Neural cell (in vitro differentiated cells): ENCODE measurements at regions not wholly inside any gene's neighbourhood (a gene's known extent, or its start where the extent isn't known, plus 50 kb on each side); places are given as distances from the start of the nearest gene placed in this dataset.

Experiments
- H2AFZ ChIP-seq: fragments of 200-600, 300-800 bp; sonication (generic), shearing (Covaris generic); 2 replicates; pipeline ENCODE4 v1.6.0; 2014; ENCODE audit warnings: low read depth, mild to moderate bottlenecking, antibody characterized with exemption, low read length, moderate library complexity
- H3F3A ChIP-seq: fragments of 200-600 bp; shearing (Covaris generic); 2 replicates; pipeline ENCODE4 v1.6.1; 2016; ENCODE audit warnings: mild to moderate bottlenecking, moderate library complexity, mixed read lengths, antibody characterized with exemption, low read length; ENCODE audit not compliant: insufficient read depth, poor library complexity, severe bottlenecking
- H3K27ac ChIP-seq: fragments of 200-600, 300-800 bp; sonication (generic), shearing (Covaris generic); 2 replicates; pipeline ENCODE4 v1.5.1; 2014; ENCODE audit warnings: mild to moderate bottlenecking, low read length, moderate library complexity
- H3K27me3 ChIP-seq: fragments of 300-800, 200-600 bp; sonication (generic), shearing (Covaris generic); 2 replicates; pipeline ENCODE4 v1.6.0; 2014; ENCODE audit warnings: mild to moderate bottlenecking, low read depth, low read length, moderate library complexity; ENCODE audit not compliant: insufficient read depth
- H3K36me3 ChIP-seq: fragments of 300-800, 200-600 bp; sonication (generic), shearing (Covaris generic); 2 replicates; pipeline ENCODE4 v1.5.1; 2014; ENCODE audit warnings: mild to moderate bottlenecking, antibody characterized with exemption, low read length, moderate library complexity; ENCODE audit not compliant: insufficient read depth
- H3K4me2 ChIP-seq: fragments of 300-800, 200-600 bp; sonication (generic), shearing (Covaris generic); 2 replicates; pipeline ENCODE4 v1.6.0; 2014; ENCODE audit warnings: mild to moderate bottlenecking, low read length
- H3K4me3 ChIP-seq: fragments of 300-800, 200-600 bp; sonication (generic), shearing (Covaris generic); 2 replicates; pipeline ENCODE4 v1.5.1; 2014; ENCODE audit warnings: mild to moderate bottlenecking, low read length, moderate library complexity
- H3K79me2 ChIP-seq: fragments of 200-600 bp; shearing (Covaris generic); replicated peaks from 2 replicates; pipeline ENCODE4 v1.6.0; 2014; ENCODE audit warnings: mild to moderate bottlenecking, low read length, moderate library complexity; ENCODE audit not compliant: insufficient read depth
- H3K9ac ChIP-seq: fragments of 300-800, 200-600 bp; sonication (generic), shearing (Covaris generic); 2 replicates; pipeline ENCODE4 v1.6.1; 2016; ENCODE audit warnings: mild to moderate bottlenecking, low read length, mixed read lengths
- H3K9me2 ChIP-seq: fragments of 200-600 bp; shearing (Covaris generic); 2 replicates; pipeline ENCODE4 v1.6.1; 2016; ENCODE audit warnings: mild to moderate bottlenecking, low read length, mixed read lengths; ENCODE audit not compliant: insufficient read depth
- H3K9me3 ChIP-seq: fragments of 200-600, 300-800 bp; sonication (generic), shearing (Covaris generic); 2 replicates; pipeline ENCODE4 v1.6.1; 2016; ENCODE audit warnings: mild to moderate bottlenecking, mixed run types, low read length, moderate library complexity, mixed read lengths
- H4K20me1 ChIP-seq: fragments of 200-600 bp; shearing (Covaris generic); 2 replicates; pipeline ENCODE4 v1.6.1; 2016; ENCODE audit warnings: mild to moderate bottlenecking, mixed run types; ENCODE audit not compliant: insufficient read depth
- CTCF ChIP-seq: fragments of 450-650 bp; IDR thresholded peaks from 2 replicates; pipeline ENCODE4 v1.5.1; 2014; ENCODE audit warnings: antibody characterized with exemption, mild to moderate bottlenecking, moderate library complexity; ENCODE audit not compliant: poor library complexity, severe bottlenecking
- EP300 ChIP-seq: fragments of 450-650 bp; conservative IDR thresholded peaks from 2 replicates; pipeline ENCODE4 v1.6.1; 2014; ENCODE audit warnings: antibody characterized with exemption, mild to moderate bottlenecking, moderate library complexity; ENCODE audit not compliant: poor library complexity, severe bottlenecking
- EZH2 ChIP-seq: fragments of 200-600, 300-800 bp; shearing (Covaris generic), sonication (generic); IDR thresholded peaks from 2 replicates; pipeline ENCODE4 v1.6.1; 2014; ENCODE audit warnings: antibody characterized with exemption, low read length, borderline replicate concordance, mild to moderate bottlenecking; ENCODE audit not compliant: insufficient read depth, poor library complexity, severe bottlenecking
- MXI1 ChIP-seq: fragments of 450-650 bp; conservative IDR thresholded peaks from 2 replicates; pipeline ENCODE4 v1.6.1; 2014; ENCODE audit warnings: antibody characterized with exemption, mild to moderate bottlenecking; ENCODE audit not compliant: poor library complexity, severe bottlenecking
- POLR2AphosphoS5 ChIP-seq: IDR thresholded peaks from 2 replicates; pipeline ENCODE4 v1.6.1; 2012
- RAD21 ChIP-seq: fragments of 450-650 bp; conservative IDR thresholded peaks from 2 replicates; pipeline ENCODE4 v1.6.1; 2014; ENCODE audit warnings: antibody characterized with exemption, mild to moderate bottlenecking, moderate library complexity
- REST ChIP-seq: IDR thresholded peaks from 2 replicates; pipeline ENCODE4 v1.6.1; 2012; ENCODE audit warnings: borderline replicate concordance
- SMC3 ChIP-seq: fragments of 450-650 bp; conservative IDR thresholded peaks from 2 replicates; pipeline ENCODE4 v1.6.1; 2014; ENCODE audit warnings: antibody characterized with exemption, mild to moderate bottlenecking, moderate library complexity; ENCODE audit not compliant: poor library complexity
- TAF1 ChIP-seq: IDR thresholded peaks from 2 replicates; pipeline ENCODE4 v1.6.1; 2012; ENCODE audit warnings: low read depth

DNA sequence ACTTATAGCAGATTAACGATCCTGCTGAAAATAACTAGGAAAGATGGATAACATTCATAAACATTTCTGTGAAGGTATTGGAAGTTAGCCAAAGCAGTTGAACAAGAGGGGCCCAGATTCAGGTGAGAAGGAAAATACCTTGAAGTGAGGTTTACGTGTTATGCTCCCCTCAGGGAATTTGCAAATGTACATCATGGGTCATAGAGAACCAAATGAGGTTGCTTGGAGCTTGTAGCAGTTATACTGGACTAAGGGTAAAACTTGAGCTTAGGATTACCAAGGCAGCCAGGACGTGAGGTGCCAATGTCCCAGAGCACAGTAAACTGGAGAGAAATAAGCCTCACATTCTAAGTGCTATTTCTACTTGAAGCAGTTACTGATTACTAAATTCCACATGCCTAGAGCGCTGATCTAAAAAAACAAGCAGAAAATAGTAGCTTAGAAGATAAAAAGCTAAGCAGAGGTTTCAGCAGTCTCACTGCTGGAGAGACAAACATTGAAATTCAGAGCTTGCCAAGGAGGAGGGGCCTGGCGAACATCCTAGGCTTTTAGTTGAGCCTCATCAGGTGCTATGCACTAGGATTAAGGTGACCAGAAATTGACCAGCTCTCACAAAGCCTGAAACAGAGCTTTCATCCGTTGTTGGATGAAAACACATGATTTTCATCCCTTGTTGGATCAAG lies 136.7 kb upstream of the FAM20A start:
- H3K36me3 ChIP-seq = no peaks in the 10 kb centered on the region
- no peak overlapping the region for H3K27ac ChIP-seq
- H4K20me1 ChIP-seq = no peaks in the 10 kb centered on the region
- no peaks in the 10 kb centered on the region for H3K27me3 ChIP-seq
- no peaks in the 10 kb centered on the region for H3F3A ChIP-seq
- no peaks in the 10 kb centered on the region for H3K9me2 ChIP-seq
- no peak overlapping the region for H3K4me3 ChIP-seq
- peaks cover 8% of the 10 kb centered on the region for H3K9me3 ChIP-seq
- H2AFZ ChIP-seq = no peak overlapping the region
- H3K9ac ChIP-seq = no peak overlapping the region
- no peaks in the 10 kb centered on the region for H3K79me2 ChIP-seq
- TF ChIP-seq POLR2AphosphoS5 (no peak), EP300 (no peak), EZH2 (no peak), TAF1 (no peak), SMC3 (no peak), REST (no peak), MXI1 (no peak), CTCF (no peak), RAD21 (no peak)
- H3K4me2 ChIP-seq = no peak overlapping the region

DNA sequence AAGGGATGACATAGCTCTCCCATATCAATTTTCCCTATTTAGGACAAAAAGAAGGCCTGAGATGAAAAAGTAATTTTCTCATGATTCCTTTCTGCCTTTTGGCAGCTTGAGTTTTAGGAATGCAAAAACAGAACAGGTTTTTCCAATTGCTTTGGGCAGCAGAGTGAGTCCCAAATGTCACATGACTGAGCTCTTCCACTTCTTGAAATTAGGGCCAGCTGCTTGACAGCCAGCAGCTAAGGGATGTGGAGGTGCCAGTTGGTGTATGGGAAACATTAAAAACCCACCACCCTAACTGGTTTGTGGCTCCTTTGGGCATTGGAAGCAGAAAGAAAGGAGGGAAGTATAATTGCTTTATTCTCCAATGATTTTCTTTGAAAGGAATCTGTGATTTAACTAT lies 133.8 kb upstream of the FAM20A start:
- no peaks in the 10 kb centered on the region for H3K79me2 ChIP-seq
- no peak overlapping the region for H3K4me3 ChIP-seq
- H3K9ac ChIP-seq = no peak overlapping the region
- H3K9me2 ChIP-seq = no peaks in the 10 kb centered on the region
- H3F3A ChIP-seq = no peaks in the 10 kb centered on the region
- H3K9me3 ChIP-seq = no peaks in the 10 kb centered on the region
- H2AFZ ChIP-seq = no peak overlapping the region
- H3K27me3 ChIP-seq = no peaks in the 10 kb centered on the region
- H3K27ac ChIP-seq = peak overlapping the region; percentile 52
- TF ChIP-seq TAF1 = no peak
- no peak for TF ChIP-seq POLR2AphosphoS5
- no peak for TF ChIP-seq EZH2
- TF ChIP-seq EP300 = no peak
- TF ChIP-seq CTCF = no peak
- no peak for TF ChIP-seq RAD21
- TF ChIP-seq MXI1 = no peak
- no peak for TF ChIP-seq SMC3
- TF ChIP-seq REST = no peak
- H3K36me3 ChIP-seq = no peaks in the 10 kb centered on the region
- no peaks in the 10 kb centered on the region for H4K20me1 ChIP-seq
- no peak overlapping the region for H3K4me2 ChIP-seq
